HG03095 (cell line): ENCODE measurements at regions not wholly inside any gene's neighbourhood (a gene's known extent, or its start where the extent isn't known, plus 50 kb on each side); places are given as distances from the start of the nearest gene placed in this dataset.
"Not testable (repeated sequence)": the region's sequence is repeated elsewhere in the genome, so short reads cannot be mapped to it uniquely, and the experiment has no call there.

Experiments
- ATAC-seq: cut with Tn5 transposase; IDR thresholded peaks from one replicate; pipeline ENCODE4 v1.9.1; 2021; ENCODE audit warnings: moderate library complexity; ENCODE audit not compliant: unreplicated experiment

- no peak for ATAC-seq
These were observed 287.7 kb downstream of the PCDH7 start for GRCh38 chr4:31007858-31008257.

- no peak for ATAC-seq
These were observed 289.8 kb downstream of the PCDH7 start for GRCh38 chr4:31009926-31010325.

DNA sequence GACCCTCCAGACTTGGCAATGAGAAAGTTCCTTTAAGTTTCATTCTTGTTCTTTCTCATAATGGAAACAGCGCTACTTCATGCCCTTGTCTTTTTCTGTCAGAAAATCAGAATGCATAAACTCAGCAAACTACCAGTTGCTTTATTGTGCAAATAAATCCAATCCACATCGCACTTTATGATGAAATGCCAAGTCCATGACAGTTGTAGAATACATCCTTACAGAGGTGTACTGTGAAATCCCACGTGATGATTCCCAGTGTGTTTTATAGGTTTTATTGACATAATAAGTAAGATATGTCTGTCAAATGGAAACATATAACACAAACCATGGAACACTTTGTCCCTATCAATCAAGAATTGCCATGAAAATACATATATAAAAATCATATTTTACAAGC, 295.0 kb downstream of the PCDH7 start:
- no peak for ATAC-seq

DNA sequence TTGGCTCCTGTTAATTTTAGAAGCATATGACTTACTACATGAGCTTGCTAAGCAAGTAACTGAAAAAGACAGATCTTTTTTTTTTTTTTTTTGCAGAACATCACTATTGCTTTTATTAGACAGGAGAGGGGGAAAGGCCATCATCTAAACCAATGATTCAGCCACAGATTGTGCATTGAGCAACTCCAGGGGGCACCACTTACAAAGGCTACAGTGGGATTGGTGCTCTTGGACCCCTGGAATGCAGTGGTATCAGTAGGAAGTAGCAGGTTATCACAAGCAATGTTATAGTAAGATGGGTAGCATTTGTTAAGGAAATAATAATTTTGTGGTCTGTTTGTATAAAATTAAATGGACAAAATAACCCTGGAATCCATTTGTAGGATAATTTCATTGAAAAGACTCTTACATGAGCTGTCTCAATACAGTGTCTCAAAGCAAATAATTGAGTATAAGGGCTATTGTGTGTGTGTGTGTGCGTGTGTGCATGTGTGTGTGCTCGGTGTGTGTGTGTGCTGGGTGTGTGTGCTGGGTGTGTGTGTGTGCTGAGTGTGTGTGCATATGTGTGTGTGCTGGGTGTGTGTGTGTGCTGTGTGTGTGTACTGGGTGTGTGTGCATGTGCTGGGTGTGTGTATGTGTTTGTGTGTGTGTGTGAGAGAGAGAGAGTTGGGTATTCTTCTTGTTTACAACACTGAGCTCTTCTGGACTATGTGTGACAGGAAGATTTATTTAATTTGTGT, 296.3 kb downstream of the PCDH7 start:
- ATAC-seq: no peak

GRCh38 chr4:31020363-31020762, 300.2 kb downstream of the PCDH7 start:
- ATAC-seq: no peak

DNA sequence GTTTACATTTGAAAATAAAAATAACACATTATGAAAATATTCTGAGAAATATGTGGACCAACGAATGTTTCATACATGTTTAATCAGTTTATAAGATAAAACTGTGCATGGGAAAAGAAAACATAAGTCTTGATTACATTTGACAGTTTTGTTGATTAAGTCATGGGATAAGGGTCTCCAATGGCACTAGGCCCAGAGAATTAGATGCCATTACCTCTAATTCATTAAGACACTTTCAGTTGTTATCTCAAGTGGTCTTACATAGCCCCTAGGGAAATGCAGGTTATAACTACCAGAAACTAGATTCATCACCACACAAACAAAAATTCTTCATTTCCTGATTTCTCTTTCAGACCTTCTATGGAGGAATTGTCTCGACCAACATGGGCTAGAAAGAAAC, 300.8 kb downstream of the PCDH7 start:
- no peak for ATAC-seq

GRCh38 chr4:31022702-31023101, 302.5 kb downstream of the PCDH7 start:
- no peak for ATAC-seq

DNA sequence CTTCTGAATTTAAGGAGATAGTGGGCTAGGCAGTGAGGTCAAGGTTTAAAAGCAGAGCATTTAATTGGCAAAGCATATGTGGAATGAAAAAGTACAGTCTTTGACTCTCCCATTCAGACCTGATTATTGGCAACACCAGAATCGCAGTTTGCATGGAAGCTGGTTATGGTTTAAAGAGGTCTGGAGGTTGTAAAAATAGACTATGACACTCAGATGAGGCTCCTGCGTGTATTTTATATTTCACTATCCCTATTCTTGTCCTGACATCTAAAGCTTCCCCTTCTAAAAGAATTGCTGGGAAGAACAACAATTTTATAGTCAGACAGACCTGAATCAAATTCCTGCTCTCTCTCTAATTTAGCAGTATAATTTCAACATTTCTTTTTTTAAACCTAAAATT, 302.9 kb downstream of the PCDH7 start:
- no peak for ATAC-seq

DNA sequence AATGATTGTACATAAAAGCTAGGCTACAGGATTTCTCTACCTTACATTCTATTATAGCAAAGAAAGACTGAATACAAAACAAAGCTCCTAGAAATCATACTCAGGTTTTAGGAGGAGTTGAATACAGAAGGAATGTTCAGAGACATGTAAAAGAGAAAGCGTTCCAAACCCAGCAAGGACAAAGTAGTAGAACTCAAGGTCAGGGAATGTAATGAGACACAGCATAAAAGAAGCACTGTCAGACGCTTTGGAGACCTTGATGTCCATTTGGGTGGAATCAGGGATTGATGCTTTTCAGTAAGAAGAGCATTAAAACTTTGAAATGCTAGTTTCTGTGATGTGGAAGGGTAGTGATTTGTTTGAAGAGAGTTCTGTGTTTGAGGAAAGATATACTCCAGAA, 303.6 kb downstream of the PCDH7 start:
- no peak for ATAC-seq

DNA sequence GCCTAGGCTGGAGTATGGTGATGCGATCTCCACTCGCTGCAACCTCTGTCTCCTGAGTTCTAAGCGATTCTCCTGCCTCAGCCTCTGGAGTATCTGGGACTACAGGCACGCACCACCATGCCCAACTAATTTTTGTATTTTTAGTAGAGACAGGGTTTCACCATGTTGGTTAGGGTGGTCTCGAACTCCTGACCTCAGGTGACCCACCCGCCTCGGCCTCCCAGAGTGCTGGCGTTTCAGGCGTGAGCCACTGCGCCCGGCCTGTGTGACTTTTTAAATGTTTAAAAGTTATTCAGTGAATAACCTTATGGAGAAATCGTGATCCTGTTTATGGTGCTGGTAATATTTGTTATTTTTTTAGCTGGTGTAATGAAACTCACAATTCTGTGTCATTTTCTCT, 304.6 kb downstream of the PCDH7 start:
- ATAC-seq: not testable (repeated sequence)

DNA sequence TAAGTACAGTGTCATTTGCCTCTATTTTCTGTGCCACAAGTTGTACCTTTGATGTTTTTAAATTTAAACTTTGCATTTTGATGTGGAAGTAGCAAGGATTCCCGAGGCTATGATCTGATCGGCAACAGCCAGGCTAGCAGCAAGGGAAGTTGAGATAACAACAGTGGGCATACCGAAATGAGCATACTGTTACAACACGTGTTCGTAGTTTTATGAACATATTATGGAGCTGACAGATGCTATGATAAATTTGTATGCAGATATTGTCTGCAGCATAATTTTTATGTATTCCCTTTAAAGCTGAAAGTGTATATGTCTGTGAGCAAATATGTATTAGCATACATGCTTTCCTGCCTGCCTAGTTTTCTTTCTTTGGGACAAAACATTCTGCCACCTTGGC, 306.1 kb downstream of the PCDH7 start:
- ATAC-seq: no peak

GRCh38 chr4:31034550-31034949, 314.4 kb downstream of the PCDH7 start:
- ATAC-seq: no peak

GRCh38 chr4:31035761-31036160, 315.6 kb downstream of the PCDH7 start:
- ATAC-seq: no peak

DNA sequence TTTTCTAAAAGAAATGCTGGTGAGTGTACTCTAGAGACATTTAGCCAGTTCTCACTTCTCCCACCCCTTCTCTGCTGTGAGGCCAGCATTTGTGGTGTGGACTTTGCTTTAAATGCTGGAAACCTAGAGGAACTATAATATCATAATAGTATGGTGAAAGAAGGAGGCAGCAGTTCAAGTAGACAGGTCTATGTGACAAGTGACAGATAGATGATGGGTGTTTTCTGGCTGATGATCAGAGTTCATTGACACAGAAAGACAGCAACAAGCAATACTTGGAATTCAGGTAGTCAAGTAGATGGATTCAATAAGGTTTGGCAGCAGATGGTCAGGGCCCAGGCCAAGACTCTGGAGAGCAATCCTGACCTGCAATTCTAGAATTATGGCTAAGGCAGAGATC, 317.5 kb downstream of the PCDH7 start:
- no peak for ATAC-seq

DNA sequence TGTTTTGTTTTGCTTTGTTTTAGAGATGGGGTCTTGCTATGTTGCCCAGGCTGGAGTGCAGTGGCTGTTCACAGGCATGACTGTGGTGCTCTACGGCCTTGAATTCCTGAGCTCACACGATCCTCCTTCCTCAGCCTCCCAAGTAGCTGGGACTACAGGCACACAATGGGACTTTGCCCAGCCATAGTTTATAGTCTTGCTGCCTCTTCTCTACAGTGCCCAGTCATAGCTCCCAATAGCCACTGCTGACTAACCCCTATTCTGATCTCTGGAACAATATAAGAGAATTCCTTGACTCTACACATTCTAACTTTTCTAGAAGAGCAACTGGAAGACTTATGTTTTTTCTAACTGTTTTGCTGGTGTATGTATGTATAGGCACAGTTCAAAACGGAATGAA, 319.2 kb downstream of the PCDH7 start:
- ATAC-seq: no peak

DNA sequence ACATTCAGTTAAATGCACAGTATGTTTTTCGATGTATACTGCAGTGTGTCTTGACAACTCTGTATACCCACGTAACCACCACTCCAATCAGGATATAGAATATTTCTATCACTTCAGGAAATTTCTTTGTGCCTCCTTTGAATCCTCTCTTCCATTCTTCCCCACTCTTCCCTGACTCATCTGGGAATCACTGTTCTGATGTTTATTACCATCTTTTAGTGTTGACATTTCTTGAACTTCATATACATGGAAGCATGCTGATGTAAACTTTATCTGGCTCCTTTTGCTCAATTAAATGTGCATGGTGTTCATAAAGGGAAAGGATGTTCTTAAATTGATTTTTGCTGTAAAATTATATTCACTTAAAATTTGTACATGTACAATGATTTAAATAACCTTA, 319.9 kb downstream of the PCDH7 start:
- no peak for ATAC-seq

- no peak for ATAC-seq
These were observed 321.2 kb downstream of the PCDH7 start for GRCh38 chr4:31041385-31041784.

DNA sequence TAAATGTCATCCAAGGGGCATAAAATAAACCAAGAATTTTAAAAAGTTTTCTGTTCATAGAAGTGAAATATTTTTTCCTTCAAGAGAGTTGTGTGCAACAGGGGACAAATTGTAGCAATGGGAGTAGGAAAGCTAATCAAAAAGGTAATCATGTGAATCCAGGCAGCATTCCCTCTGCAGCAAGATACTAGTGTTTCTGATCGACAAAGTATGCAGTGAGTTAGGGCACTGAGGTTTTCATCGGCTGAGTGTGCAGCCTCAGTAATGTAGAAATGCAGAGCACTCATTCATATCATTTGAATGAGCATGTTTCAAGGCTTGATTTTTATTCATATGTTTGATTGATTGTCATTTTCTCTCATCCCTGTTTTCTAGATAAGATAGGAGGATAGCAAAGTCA, 321.7 kb downstream of the PCDH7 start:
- ATAC-seq: no peak

DNA sequence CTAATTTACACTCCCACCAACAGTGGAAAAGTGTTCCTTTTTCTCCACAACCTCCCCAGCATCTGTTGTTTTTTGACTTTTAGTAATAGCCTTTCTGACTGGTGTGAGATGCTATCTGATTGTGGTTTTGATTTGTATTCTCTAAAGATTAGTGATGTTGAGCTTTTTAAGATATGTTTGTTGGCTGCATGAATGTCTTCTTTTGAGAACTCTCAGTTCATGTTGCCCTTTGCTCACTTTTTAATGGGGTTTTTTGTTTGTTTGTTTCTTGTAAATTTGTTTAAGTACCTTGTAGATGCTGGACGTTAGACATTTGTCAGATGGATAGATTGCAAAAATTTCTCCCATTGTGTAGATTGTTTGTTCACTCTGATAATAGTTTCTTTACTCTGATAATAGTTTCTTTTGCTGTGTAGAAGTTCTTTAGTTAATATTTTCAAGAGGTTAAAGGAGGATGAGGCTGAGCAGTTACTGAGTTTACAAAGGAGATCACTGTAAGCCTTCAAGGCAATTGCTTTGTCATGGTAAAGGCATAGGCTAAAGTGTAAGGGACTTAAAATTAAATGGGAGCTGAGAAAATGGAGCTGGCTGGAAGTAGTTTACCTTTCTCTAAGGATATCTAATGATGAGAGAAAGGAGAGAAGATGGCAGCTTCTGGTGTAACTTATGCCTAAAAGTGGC, 323.4 kb downstream of the PCDH7 start:
- no peak for ATAC-seq

GRCh38 chr4:31045151-31045550, 325.0 kb downstream of the PCDH7 start:
- ATAC-seq: no peak

- no peak for ATAC-seq
These were observed 325.7 kb downstream of the PCDH7 start for GRCh38 chr4:31045724-31046318.

GRCh38 chr4:31051151-31051550, 331.0 kb downstream of the PCDH7 start:
- ATAC-seq: no peak
